HG02970 (cell line): ENCODE measurements at regions not wholly inside any gene's neighbourhood (a gene's known extent, or its start where the extent isn't known, plus 50 kb on each side); places are given as distances from the start of the nearest gene placed in this dataset.

ENCODE experiments used
- ATAC-seq: cut with Tn5 transposase; IDR thresholded peaks from one replicate; pipeline ENCODE4 v1.9.1; 2021; ENCODE audit warnings: mild to moderate bottlenecking, moderate library complexity, moderate number of reproducible peaks; ENCODE audit not compliant: unreplicated experiment, low FRiP score

DNA sequence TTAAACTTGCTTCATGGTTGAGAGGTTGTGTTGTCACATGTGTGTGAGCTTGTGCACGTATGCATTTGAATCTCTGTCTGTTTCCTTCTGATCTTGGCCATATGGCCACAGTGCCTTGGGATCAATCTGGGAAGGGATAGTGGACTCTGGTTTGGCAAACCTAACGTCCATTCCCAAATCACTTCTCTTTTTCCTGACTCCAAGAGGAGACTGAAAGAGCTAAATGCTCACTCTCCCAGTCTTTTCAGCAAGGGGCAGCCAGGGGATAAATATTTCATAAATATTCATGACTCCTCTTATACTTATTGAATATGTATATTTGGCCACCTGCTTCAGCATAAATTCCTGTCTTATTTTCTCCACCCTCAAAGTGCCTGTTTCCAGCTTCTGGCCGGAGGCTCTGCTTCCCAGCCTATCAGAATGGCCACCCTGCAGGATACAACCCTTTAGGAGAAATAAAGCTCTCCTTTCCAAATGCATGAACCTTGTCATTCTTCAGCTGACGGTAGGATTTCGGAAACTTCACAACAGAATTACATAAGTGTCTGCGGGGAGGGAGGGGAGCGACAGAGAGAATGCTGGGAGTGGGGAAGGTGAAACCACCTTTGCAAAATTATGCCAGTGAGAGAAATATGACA, 112.2 kb upstream of the COPS8 start:
- ATAC-seq, result no peak

GRCh38 chr2:236974148-236974547, 111.5 kb upstream of the COPS8 start:
- no peak for ATAC-seq

GRCh38 chr2:236974752-236975151, 110.9 kb upstream of the COPS8 start:
- ATAC-seq, result no peak

DNA sequence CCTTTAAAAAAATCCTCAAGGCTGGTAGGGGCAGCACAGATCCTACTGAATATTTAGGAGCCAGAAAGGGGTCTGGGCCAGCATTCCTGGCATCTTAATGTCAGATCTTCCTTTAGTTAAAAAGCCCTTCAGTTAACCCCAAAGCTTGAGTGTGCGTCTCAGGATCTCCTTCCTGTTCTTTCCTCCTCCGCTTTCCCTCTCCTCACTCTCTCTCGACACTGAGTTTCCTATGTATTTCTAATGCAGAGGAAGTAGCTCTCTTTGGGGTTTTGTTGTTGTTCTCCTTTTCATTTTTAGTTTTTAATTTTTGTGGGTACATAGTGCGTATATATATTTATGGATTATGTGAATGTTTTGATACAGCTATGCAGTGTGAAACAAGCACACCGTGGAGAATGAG, 109.9 kb upstream of the COPS8 start:
- ATAC-seq, result no peak

GRCh38 chr2:236976266-236977062, 109.2 kb upstream of the COPS8 start:
- no peak for ATAC-seq

DNA sequence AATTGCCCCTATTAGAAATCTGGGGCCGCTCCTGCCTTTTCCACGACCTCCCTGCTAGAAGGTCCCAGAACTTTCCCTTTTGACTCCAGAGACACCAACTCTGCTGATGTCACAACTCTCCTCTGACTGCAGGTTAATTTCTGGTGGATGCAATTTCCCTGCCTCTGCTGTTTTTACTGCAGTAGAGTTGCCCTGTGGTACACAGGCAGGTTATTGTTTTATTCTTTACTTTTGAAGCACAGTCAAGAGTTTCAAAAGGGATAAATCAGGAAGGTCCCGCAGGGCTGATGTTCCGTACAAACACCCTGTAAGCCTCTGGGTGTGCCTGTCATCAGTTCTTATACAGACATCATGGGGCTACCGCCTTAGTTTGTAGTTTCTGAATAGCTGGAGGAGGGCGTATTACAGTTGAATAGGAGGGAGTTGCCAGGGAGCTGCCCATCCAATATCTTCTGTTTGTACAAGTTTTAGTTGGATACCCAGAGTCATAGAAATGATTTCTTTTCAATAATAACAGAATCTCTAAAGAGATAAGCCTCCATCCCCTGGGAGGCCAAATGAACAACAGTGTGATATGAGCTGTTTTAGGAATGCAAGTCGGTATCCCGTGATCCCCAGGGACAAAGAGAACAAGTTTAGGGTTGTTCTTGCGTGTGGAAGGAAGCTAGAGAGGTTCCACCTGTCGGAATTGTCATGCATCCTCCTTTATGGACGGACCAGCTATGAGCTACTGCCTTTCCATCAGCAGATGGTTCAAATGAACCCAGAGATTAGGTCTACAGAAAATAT, 108.4 kb upstream of the COPS8 start:
- no peak for ATAC-seq

GRCh38 chr2:236977852-236978398, 107.8 kb upstream of the COPS8 start:
- ATAC-seq, result no peak

DNA sequence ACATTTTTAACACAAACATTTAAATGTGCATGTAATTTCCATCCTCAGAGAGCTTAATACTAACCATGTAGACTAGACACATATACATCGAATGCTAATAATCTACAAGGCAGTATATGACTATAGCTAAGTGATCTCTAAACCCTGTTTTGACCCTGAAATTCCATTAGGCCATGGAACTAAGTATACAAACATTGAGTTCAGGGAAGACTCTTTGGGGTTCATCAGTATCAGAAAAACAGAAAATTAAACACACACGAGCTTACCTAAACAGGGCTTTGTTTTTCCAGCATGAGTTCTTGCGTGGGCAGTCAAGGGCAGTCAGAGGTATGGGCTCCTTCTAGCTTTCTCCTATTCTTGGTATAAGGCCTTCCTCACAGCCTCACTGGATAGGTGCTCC, 106.0 kb upstream of the COPS8 start:
- ATAC-seq, result no peak

DNA sequence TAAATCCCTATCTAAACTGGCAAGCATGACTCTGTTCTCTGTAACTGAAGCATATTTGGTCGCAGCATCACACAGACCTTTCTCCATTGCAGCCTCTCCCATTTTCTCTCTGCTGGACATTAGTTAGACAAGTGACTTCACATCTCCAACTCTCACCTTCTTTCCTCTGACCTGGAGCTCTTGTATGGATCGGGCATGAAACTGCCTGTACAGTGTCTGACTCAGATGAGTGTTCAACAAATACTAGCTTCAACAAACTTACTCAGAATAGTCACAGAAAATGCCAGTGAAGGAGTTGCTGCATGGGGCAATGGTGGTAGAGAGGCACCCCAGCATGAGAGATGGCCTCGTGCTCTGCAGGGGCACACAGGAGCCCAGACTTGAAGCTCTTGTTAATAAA, 104.7 kb upstream of the COPS8 start:
- ATAC-seq, result no peak

GRCh38 chr2:236981701-236982485, 103.8 kb upstream of the COPS8 start:
- ATAC-seq, result no peak

- ATAC-seq, result no peak
These were observed 102.8 kb upstream of the COPS8 start for GRCh38 chr2:236982693-236983455.

DNA sequence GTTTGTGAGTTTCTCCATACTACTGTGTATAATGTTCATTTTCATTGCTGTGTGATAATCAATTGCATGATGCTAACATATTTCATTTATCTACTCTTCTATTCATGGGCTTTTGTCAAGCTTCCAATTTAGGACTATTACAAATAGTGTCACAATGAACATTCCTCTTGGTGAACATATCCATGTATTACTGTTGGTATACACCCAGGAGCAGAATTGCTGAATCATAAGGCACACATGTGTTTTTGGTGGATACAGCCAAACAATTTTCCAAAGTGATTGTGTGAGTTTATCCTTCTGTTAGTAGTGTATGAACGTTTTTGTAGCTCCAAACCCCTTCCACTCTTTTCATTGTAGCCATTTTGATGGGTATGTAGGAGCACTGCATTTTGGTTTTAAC, 101.6 kb upstream of the COPS8 start:
- ATAC-seq, result no peak

GRCh38 chr2:236985761-236986339, 99.8 kb upstream of the COPS8 start:
- no peak for ATAC-seq

DNA sequence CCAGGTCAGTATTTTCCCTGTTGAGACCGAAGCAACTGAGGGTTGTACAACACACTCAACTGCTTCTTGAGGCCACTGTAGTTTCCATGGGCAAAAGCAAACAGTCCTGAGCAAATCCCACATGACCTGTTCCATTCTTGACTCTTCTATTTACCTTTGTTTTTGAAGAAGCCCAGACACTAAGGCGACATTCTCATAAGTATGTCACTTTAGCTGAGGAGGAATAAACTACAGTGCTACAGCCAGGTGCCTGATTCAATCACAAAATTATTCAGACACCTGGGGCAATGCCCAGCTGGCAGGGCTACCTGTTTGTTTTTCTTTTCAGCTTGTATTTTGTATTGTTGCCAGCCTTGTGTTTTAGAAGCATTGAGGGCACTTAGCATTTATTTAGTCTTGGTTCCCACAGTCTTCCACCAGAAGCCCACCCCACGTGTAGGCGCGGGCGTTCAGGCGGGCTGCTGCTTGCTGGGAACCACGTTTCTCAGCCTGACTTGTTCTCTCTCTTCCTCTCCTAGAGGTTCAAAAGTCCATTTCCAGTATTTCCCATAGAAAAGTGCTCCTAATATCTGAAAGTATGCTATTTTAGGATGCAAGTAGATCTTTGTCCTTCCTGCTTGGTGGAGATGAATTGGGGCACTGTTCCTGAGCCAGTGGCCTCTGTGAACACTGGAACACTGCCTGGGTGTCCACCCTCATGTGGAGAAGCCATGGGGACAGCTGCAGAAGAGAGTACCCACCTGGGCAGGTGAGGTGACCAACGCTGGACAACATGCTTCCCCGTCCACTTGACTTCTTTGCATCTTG, 99.0 kb upstream of the COPS8 start:
- ATAC-seq, result no peak

- no peak for ATAC-seq
These were observed 97.5 kb upstream of the COPS8 start for GRCh38 chr2:236988216-236988615.

GRCh38 chr2:236988690-236989624, 96.7 kb upstream of the COPS8 start:
- no peak for ATAC-seq

- ATAC-seq, result no peak
These were observed 95.1 kb upstream of the COPS8 start for GRCh38 chr2:236990552-236990951.
